ENCODE measurements at regions not wholly inside any gene's neighbourhood (a gene's known extent, or its start where the extent isn't known, plus 50 kb on each side); places are given as distances from the start of the nearest gene placed in this dataset.
"Not testable (repeated sequence)": the region's sequence is repeated elsewhere in the genome, so short reads cannot be mapped to it uniquely, and the experiment has no call there.

- in situ Hi-C loops (cut with HindIII; ENCODE audit: low sequenced_read_pairs), result no loop called here
Measured at GRCh38 chr1:220420726-220421125, 107.2 kb upstream of the MARK1 start.

GRCh38 chr1:220412382-220412781, 115.6 kb upstream of the MARK1 start:
- in situ Hi-C loops (cut with HindIII; ENCODE audit: low sequenced_read_pairs), result not testable (repeated sequence)

- in situ Hi-C loops (cut with HindIII; ENCODE audit: low sequenced_read_pairs), result no loop called here
Measured at GRCh38 chr1:220410611-220411010, 117.3 kb upstream of the MARK1 start.

- in situ Hi-C loops (cut with HindIII; ENCODE audit: low sequenced_read_pairs), result no loop called here
Measured at GRCh38 chr1:220409771-220410595, 118.0 kb upstream of the MARK1 start.

- in situ Hi-C loops (cut with HindIII; ENCODE audit: low sequenced_read_pairs), result no loop called here
Measured at GRCh38 chr1:220407191-220407590, 120.7 kb upstream of the MARK1 start.

GRCh38 chr1:220398238-220398637, 126.0 kb upstream of the RAB3GAP2 start:
- in situ Hi-C loops (cut with HindIII; ENCODE audit: low sequenced_read_pairs), result no loop called here

- in situ Hi-C loops (cut with HindIII; ENCODE audit: low sequenced_read_pairs), result no loop called here
Measured at GRCh38 chr1:220391491-220391890, 119.2 kb upstream of the RAB3GAP2 start.

GRCh38 chr1:220389634-220390033, 117.4 kb upstream of the RAB3GAP2 start:
- in situ Hi-C loops (cut with HindIII; ENCODE audit: low sequenced_read_pairs), result no loop called here

GRCh38 chr1:220386494-220387195, 114.4 kb upstream of the RAB3GAP2 start:
- in situ Hi-C loops (cut with HindIII; ENCODE audit: low sequenced_read_pairs), result no loop called here

GRCh38 chr1:220385158-220385557, 112.9 kb upstream of the RAB3GAP2 start:
- in situ Hi-C loops (cut with HindIII; ENCODE audit: low sequenced_read_pairs), result no loop called here

- in situ Hi-C loops (cut with HindIII; ENCODE audit: low sequenced_read_pairs), result no loop called here
Measured at GRCh38 chr1:220382994-220383393, 110.7 kb upstream of the RAB3GAP2 start.

- in situ Hi-C loops (cut with HindIII; ENCODE audit: low sequenced_read_pairs), result no loop called here
Measured at GRCh38 chr1:220380885-220381284, 108.6 kb upstream of the RAB3GAP2 start.

GRCh38 chr1:220378571-220379302, 106.5 kb upstream of the RAB3GAP2 start:
- in situ Hi-C loops (cut with HindIII; ENCODE audit: low sequenced_read_pairs), result no loop called here

GRCh38 chr1:220375715-220376114, 103.5 kb upstream of the RAB3GAP2 start:
- in situ Hi-C loops (cut with HindIII; ENCODE audit: low sequenced_read_pairs), result no loop called here

GRCh38 chr1:220374449-220374848, 102.2 kb upstream of the RAB3GAP2 start:
- in situ Hi-C loops (cut with HindIII; ENCODE audit: low sequenced_read_pairs), result loop anchor here (5.0 kb wide), 1 partner anchor 37 kb away; no protein-coding TSS in a partner anchor

- in situ Hi-C loops (cut with HindIII; ENCODE audit: low sequenced_read_pairs), result loop anchor here (5.0 kb wide), 1 partner anchor 35 kb away; no protein-coding TSS in a partner anchor
Measured at GRCh38 chr1:220372451-220372850, 100.2 kb upstream of the RAB3GAP2 start.

GRCh38 chr1:220371324-220371723, 99.1 kb upstream of the RAB3GAP2 start:
- in situ Hi-C loops (cut with HindIII; ENCODE audit: low sequenced_read_pairs), result loop anchor here (5.0 kb wide), 1 partner anchor 34 kb away; no protein-coding TSS in a partner anchor

- in situ Hi-C loops (cut with HindIII; ENCODE audit: low sequenced_read_pairs), result loop anchor here (5.0 kb wide), 1 partner anchor 33 kb away; no protein-coding TSS in a partner anchor
Measured at GRCh38 chr1:220370041-220370700, 97.9 kb upstream of the RAB3GAP2 start.

GRCh38 chr1:220369511-220369910, 97.3 kb upstream of the RAB3GAP2 start:
- in situ Hi-C loops (cut with HindIII; ENCODE audit: low sequenced_read_pairs), result no loop called here

GRCh38 chr1:220368352-220369265, 96.4 kb upstream of the RAB3GAP2 start:
- in situ Hi-C loops (cut with HindIII; ENCODE audit: low sequenced_read_pairs), result no loop called here
